GM12801 (cell line): ENCODE measurements at regions not wholly inside any gene's neighbourhood (a gene's known extent, or its start where the extent isn't known, plus 50 kb on each side); places are given as distances from the start of the nearest gene placed in this dataset.

Experiments
- CTCF ChIP-seq: IDR thresholded peaks from one replicate; pipeline ENCODE4 v1.5.1; 2011; ENCODE audit warnings: control low read depth; ENCODE audit not compliant: insufficient read length; ENCODE audit errors: extremely low read depth

- TF ChIP-seq CTCF, result no peak
Observed at GRCh38 chr9:106761493-106761892, 101.5 kb upstream of the ZNF462 start.

GRCh38 chr9:106766616-106767015, 96.3 kb upstream of the ZNF462 start:
- no peak for TF ChIP-seq CTCF

GRCh38 chr9:106769331-106769730, 93.6 kb upstream of the ZNF462 start:
- TF ChIP-seq CTCF, result no peak

- TF ChIP-seq CTCF, result no peak
Observed at GRCh38 chr9:106771608-106772007, 91.4 kb upstream of the ZNF462 start.

GRCh38 chr9:106772523-106773290, 90.3 kb upstream of the ZNF462 start:
- TF ChIP-seq CTCF, result no peak

- TF ChIP-seq CTCF, result no peak
Observed at GRCh38 chr9:106773750-106774149, 89.2 kb upstream of the ZNF462 start.

- no peak for TF ChIP-seq CTCF
Observed at GRCh38 chr9:106775960-106776359, 87.0 kb upstream of the ZNF462 start.
